Lower leg skin (tissue), 3 donors: ENCODE measurements at regions not wholly inside any gene's neighbourhood (a gene's known extent, or its start where the extent isn't known, plus 50 kb on each side); places are given as distances from the start of the nearest gene placed in this dataset.

Experiments
- POLR2A ChIP-seq, 2 donors: fragments of 450-650 bp; IDR thresholded peaks; one replicate each; pipeline ENCODE4 v1.6.1; 2016 to 2017; ENCODE audit warnings: antibody characterized with exemption in 2 of 2, mild to moderate bottlenecking in 1 of 2, moderate library complexity in 1 of 2
- TF ChIP-seq, protein P1 (sequence below), 3 donors: fragments of 450-650 bp; IDR thresholded peaks; one replicate each; pipeline ENCODE4 v1.5.1; 2016; ENCODE audit warnings: antibody characterized with exemption in 3 of 3, mild to moderate bottlenecking in 3 of 3, moderate library complexity in 2 of 3

DNA sequence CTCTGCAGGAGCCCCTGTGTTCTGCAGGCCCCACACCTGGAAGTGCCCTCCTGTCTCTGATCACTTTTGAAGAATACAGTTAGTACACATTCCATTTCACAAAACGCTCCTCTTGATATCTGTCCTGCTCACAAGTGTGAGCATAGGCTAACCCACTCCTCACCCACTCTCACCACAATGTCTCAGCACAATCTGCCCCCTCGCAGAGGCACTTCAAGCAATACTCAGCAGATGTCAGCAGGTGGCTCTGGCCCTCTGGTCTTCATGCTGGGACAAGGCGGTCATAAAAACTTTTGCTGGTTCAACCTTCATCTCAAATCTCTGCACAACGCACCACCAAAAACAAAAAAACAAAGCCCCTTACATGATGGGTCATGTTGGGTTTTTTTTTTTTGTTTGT, 671.2 kb downstream of the MATN1 start:
- no peak for TF ChIP-seq POLR2A (IDR thresholded peaks at IDR 0.05)
- TF ChIP-seq, protein P1, sequence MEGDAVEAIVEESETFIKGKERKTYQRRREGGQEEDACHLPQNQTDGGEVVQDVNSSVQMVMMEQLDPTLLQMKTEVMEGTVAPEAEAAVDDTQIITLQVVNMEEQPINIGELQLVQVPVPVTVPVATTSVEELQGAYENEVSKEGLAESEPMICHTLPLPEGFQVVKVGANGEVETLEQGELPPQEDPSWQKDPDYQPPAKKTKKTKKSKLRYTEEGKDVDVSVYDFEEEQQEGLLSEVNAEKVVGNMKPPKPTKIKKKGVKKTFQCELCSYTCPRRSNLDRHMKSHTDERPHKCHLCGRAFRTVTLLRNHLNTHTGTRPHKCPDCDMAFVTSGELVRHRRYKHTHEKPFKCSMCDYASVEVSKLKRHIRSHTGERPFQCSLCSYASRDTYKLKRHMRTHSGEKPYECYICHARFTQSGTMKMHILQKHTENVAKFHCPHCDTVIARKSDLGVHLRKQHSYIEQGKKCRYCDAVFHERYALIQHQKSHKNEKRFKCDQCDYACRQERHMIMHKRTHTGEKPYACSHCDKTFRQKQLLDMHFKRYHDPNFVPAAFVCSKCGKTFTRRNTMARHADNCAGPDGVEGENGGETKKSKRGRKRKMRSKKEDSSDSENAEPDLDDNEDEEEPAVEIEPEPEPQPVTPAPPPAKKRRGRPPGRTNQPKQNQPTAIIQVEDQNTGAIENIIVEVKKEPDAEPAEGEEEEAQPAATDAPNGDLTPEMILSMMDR (IDR thresholded peaks at IDR 0.05) = no peak
